ENCODE measurements at regions not wholly inside any gene's neighbourhood (a gene's known extent, or its start where the extent isn't known, plus 50 kb on each side); places are given as distances from the start of the nearest gene placed in this dataset.

- H3K27ac ChIP-seq (ENCODE audit: low read depth, low read length, poor library complexity, severe bottlenecking) = no peak overlapping the region
- H2AFZ ChIP-seq (ENCODE audit: low read length) = no peak overlapping the region
- no peaks in the 10 kb centered on the region for H3K36me3 ChIP-seq (ENCODE audit: insufficient read depth, low read length)
- TF ChIP-seq CTCF (IDR thresholded peaks at IDR 0.05; ENCODE audit: low read length) (no peak), EZH2 (IDR thresholded peaks at IDR 0.05; ENCODE audit: borderline replicate concordance, low read length) (no peak)
- H4K20me1 ChIP-seq (ENCODE audit: insufficient read depth, low read length) = no peaks in the 10 kb centered on the region
- H3K9me2 ChIP-seq (ENCODE audit: low read depth, low read length) = no peaks in the 10 kb centered on the region
- no peak overlapping the region for H3K4me3 ChIP-seq (ENCODE audit: low read depth, low read length, poor library complexity, severe bottlenecking)
- H3K9ac ChIP-seq (ENCODE audit: low read length) = no peak overlapping the region
- 0 out of 2 replicates have a peak, but pooled peaks cover 8% of the 10 kb centered on the region for H3K27me3 ChIP-seq (ENCODE audit: insufficient read depth, low read length)
- no peaks in the 10 kb centered on the region for H3F3A ChIP-seq (ENCODE audit: insufficient read depth, low read length)
- no peak overlapping the region for H3K4me2 ChIP-seq (ENCODE audit: low read length)
- no peaks in the 10 kb centered on the region for H3K4me1 ChIP-seq (ENCODE audit: insufficient read depth, low read length, severe bottlenecking)
- no peaks in the 10 kb centered on the region for H3K9me3 ChIP-seq (ENCODE audit: low read length)
- no peaks in the 10 kb centered on the region for H3K79me2 ChIP-seq (ENCODE audit: insufficient read depth, low read length)
These were observed 116.8 kb upstream of the GLI2 start for GRCh38 chr2:120618830-120619229.

- Histone ChIP-seq H3K36me3 (ENCODE audit: insufficient read depth, low read length) (no peaks in the 10 kb centered on the region), H3K27ac (ENCODE audit: low read depth, low read length, poor library complexity, severe bottlenecking) (no peak overlapping the region), H3K9me3 (ENCODE audit: low read length) (no peaks in the 10 kb centered on the region), H3K4me3 (ENCODE audit: low read depth, low read length, poor library complexity, severe bottlenecking) (no peak overlapping the region), H4K20me1 (ENCODE audit: insufficient read depth, low read length) (no peaks in the 10 kb centered on the region), H3F3A (ENCODE audit: insufficient read depth, low read length) (no peaks in the 10 kb centered on the region), H3K27me3 (ENCODE audit: insufficient read depth, low read length) (0 out of 2 replicates have a peak, but pooled peaks cover 8% of the 10 kb centered on the region), H2AFZ (ENCODE audit: low read length) (no peak overlapping the region), H3K9ac (ENCODE audit: low read length) (no peak overlapping the region), H3K79me2 (ENCODE audit: insufficient read depth, low read length) (no peaks in the 10 kb centered on the region), H3K4me1 (ENCODE audit: insufficient read depth, low read length, severe bottlenecking) (no peaks in the 10 kb centered on the region), H3K4me2 (ENCODE audit: low read length) (no peak overlapping the region), H3K9me2 (ENCODE audit: low read depth, low read length) (no peaks in the 10 kb centered on the region)
- TF ChIP-seq EZH2 (IDR thresholded peaks at IDR 0.05; ENCODE audit: borderline replicate concordance, low read length) (no peak), CTCF (IDR thresholded peaks at IDR 0.05; ENCODE audit: low read length) (no peak)
These were observed 116.1 kb upstream of the GLI2 start for GRCh38 chr2:120619579-120619978.

DNA sequence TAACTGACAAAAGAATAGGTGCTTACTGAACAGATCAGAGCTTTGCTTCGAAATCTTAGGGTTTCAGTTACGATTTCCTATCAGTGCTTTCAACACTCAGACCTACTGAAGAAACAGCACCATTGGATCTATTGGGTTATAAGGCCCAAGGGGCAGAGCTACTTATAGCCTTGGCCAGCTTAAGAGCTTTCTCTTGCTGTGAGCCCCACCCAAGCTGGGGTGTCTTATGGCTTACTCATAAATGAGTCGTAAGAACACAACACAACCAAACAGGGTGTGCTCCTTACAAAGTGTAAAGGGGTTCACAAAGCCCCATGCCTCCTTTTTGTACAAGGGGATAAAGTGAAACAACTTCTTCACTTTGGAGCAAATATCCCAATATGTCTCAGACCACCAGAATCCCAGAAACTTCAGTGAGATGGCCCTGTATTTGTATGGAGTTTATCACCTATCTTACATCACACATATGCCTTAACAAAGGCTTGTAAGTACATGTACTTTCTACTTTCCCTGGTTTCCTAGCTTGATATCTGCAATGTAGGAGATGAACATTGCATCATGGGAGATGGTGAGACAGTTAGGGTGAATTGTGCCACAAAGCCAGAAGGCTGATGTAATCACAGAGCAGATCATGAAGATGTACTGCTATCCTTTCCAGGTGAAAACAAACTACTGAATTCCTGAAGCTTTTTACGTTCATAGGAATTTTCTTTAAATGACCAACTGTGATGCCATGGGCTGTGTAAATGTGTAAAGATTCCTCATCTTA lies 115.5 kb upstream of the GLI2 start:
- Histone ChIP-seq H2AFZ (ENCODE audit: low read length) (no peak overlapping the region), H3K79me2 (ENCODE audit: insufficient read depth, low read length) (no peaks in the 10 kb centered on the region), H3K4me3 (ENCODE audit: low read depth, low read length, poor library complexity, severe bottlenecking) (no peak overlapping the region), H3K9ac (ENCODE audit: low read length) (no peak overlapping the region), H3K36me3 (ENCODE audit: insufficient read depth, low read length) (no peaks in the 10 kb centered on the region), H3K9me2 (ENCODE audit: low read depth, low read length) (no peaks in the 10 kb centered on the region), H4K20me1 (ENCODE audit: insufficient read depth, low read length) (no peaks in the 10 kb centered on the region), H3K9me3 (ENCODE audit: low read length) (no peaks in the 10 kb centered on the region), H3K27ac (ENCODE audit: low read depth, low read length, poor library complexity, severe bottlenecking) (no peak overlapping the region), H3F3A (ENCODE audit: insufficient read depth, low read length) (no peaks in the 10 kb centered on the region), H3K4me1 (ENCODE audit: insufficient read depth, low read length, severe bottlenecking) (no peaks in the 10 kb centered on the region), H3K4me2 (ENCODE audit: low read length) (no peak overlapping the region), H3K27me3 (ENCODE audit: insufficient read depth, low read length) (0 out of 2 replicates have a peak, but pooled peaks cover 8% of the 10 kb centered on the region)
- TF ChIP-seq EZH2 (IDR thresholded peaks at IDR 0.05; ENCODE audit: borderline replicate concordance, low read length) (no peak), CTCF (IDR thresholded peaks at IDR 0.05; ENCODE audit: low read length) (no peak)

Data from OCI-LY1 (cell line).